Endodermal cell (in vitro differentiated cells): ENCODE measurements at regions not wholly inside any gene's neighbourhood (a gene's known extent, or its start where the extent isn't known, plus 50 kb on each side); places are given as distances from the start of the nearest gene placed in this dataset.

ENCODE experiments used
- DNase-seq: peaks from one replicate; pipeline ENCODE4 v3.0.0-alpha.2; 2017
- H3K27ac ChIP-seq: 2 replicates; pipeline ENCODE4 v1.5.1; 2013; ENCODE audit warnings: mild to moderate bottlenecking, low read depth, low read length, moderate library complexity
- H3K27me3 ChIP-seq: 2 replicates; pipeline ENCODE4 v1.6.1; 2013; ENCODE audit warnings: mild to moderate bottlenecking, low read length, moderate library complexity; ENCODE audit not compliant: insufficient read depth, control insufficient read depth, poor library complexity, severe bottlenecking
- H3K36me3 ChIP-seq: 2 replicates; pipeline ENCODE4 v1.7.0; 2013; ENCODE audit warnings: mild to moderate bottlenecking, low read length, moderate library complexity; ENCODE audit not compliant: control insufficient read depth, insufficient read depth
- H3K4me1 ChIP-seq: one replicate; pipeline ENCODE4 v1.7.0; 2013; ENCODE audit warnings: low read length; ENCODE audit not compliant: control insufficient read depth, insufficient read depth
- H3K4me3 ChIP-seq: 2 replicates; pipeline ENCODE4 v1.5.1; 2013; ENCODE audit warnings: mild to moderate bottlenecking, low read length, moderate library complexity
- H3K9ac ChIP-seq: 2 replicates; pipeline ENCODE4 v1.6.1; 2013; ENCODE audit warnings: mild to moderate bottlenecking, low read length, moderate library complexity; ENCODE audit not compliant: poor library complexity, severe bottlenecking; ENCODE audit errors: extremely low read depth
- H3K9me3 ChIP-seq: 2 replicates; pipeline ENCODE4 v1.6.1; 2013; ENCODE audit warnings: mild to moderate bottlenecking, low read length, moderate library complexity; ENCODE audit not compliant: control insufficient read depth
- H3K27ac Mint-ChIP-seq: 2 replicates; pipeline ENCODE4 v1.8.0; 2020; ENCODE audit warnings: mixed read lengths
- H3K27me3 Mint-ChIP-seq: 2 replicates; pipeline ENCODE4 v1.8.0; 2021; ENCODE audit warnings: mild to moderate bottlenecking, mixed read lengths; ENCODE audit not compliant: insufficient read depth
- H3K36me3 Mint-ChIP-seq: 2 replicates; pipeline ENCODE4 v1.8.0; 2020; ENCODE audit warnings: low read depth, mixed read lengths
- H3K4me1 Mint-ChIP-seq: 2 replicates; pipeline ENCODE4 v1.8.0; 2020; ENCODE audit warnings: mixed read lengths
- H3K4me3 Mint-ChIP-seq: 2 replicates; pipeline ENCODE4 v1.8.0; 2020; ENCODE audit warnings: mild to moderate bottlenecking, moderate library complexity, mixed read lengths
- H3K9me3 Mint-ChIP-seq: 2 replicates; pipeline ENCODE4 v1.8.0; 2020; ENCODE audit warnings: mild to moderate bottlenecking, mixed read lengths
- WGBS, 2 experiments: methylation state at CpG; one replicate each; pipeline versions ENCODE4 v1.1.5 to v1.1.7; 2013; ENCODE audit warnings: missing lambda C conversion rate in 2 of 2, mixed read lengths in 1 of 2; ENCODE audit not compliant: insufficient coverage in 1 of 2, insufficient read length in 1 of 2; 5-methylcytosine and 5-hydroxymethylcytosine counted together
- TF ChIP-seq, protein P1 (sequence below): fragments of 200-600 bp; sonication (generic); conservative IDR thresholded peaks from 2 replicates; pipeline ENCODE4 v1.5.0; 2021; ENCODE audit warnings: antibody characterized with exemption, mild to moderate bottlenecking

DNA sequence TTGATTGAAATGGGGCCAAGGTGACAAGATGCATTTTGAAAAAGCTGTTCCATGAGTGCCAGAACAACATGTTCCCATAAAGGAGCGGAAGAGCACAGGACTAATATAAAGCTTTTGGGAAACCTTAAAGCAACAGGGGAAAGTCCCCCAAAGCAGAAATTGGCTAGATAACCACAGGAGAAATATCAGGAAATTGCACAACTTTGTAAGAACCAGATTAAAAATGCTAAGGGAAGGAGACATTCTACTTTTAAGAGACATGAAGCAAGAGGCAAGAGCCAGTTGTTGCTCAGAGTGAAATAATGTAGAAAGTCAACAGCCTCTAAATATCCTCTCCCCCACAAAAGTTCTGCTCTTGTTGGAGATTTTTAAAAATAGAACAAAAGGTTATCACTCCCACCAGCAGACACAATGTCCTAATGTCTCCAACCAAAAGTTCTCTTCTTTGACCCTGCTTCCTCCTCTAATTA lies 85.2 kb upstream of the LNX1 start:
- Mint-ChIP-seq H3K36me3 (no peaks in the 10 kb centered on the region), H3K9me3 (no peaks in the 10 kb centered on the region), H3K27ac (no peak overlapping the region), H3K4me3 (no peak overlapping the region), H3K27me3 (peaks cover 7% of the 10 kb centered on the region), H3K4me1 (no peaks in the 10 kb centered on the region)
- Histone ChIP-seq H3K4me3 (no peak overlapping the region), H3K27me3 (no peaks in the 10 kb centered on the region), H3K36me3 (no peaks in the 10 kb centered on the region), H3K4me1 (no peaks in the 10 kb centered on the region), H3K9ac (no peak overlapping the region), H3K27ac (no peak overlapping the region), H3K9me3 (peaks cover 10% of the 10 kb centered on the region)
- DNase-seq, result no peak
- TF ChIP-seq, protein P1, sequence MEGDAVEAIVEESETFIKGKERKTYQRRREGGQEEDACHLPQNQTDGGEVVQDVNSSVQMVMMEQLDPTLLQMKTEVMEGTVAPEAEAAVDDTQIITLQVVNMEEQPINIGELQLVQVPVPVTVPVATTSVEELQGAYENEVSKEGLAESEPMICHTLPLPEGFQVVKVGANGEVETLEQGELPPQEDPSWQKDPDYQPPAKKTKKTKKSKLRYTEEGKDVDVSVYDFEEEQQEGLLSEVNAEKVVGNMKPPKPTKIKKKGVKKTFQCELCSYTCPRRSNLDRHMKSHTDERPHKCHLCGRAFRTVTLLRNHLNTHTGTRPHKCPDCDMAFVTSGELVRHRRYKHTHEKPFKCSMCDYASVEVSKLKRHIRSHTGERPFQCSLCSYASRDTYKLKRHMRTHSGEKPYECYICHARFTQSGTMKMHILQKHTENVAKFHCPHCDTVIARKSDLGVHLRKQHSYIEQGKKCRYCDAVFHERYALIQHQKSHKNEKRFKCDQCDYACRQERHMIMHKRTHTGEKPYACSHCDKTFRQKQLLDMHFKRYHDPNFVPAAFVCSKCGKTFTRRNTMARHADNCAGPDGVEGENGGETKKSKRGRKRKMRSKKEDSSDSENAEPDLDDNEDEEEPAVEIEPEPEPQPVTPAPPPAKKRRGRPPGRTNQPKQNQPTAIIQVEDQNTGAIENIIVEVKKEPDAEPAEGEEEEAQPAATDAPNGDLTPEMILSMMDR, result no peak
- WGBS, 2 experiments, result 80 to 96% methylated on average over 1 of the region's 1 CpG

DNA sequence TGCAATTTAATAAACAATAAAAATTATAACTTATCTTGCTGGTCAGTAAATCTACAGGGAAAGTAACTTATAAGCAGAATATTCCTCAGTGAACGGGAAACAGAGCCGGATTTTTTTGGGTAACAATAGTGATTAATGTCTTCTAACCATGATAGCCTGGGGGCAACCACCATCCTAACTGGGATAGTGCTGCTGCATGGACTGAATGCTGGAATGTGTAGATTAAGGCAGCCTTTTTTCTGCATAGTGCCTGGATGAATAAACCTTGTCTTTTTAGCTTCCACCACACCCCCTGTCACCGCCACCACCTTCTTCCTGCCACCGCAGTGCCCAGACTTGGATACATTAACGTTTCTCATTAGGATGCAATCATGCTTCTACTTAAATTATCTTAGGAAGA lies 83.6 kb upstream of the LNX1 start:
- no peak for DNase-seq
- TF ChIP-seq, protein P1, result peak; percentile 1
- no peaks in the 10 kb centered on the region for H3K27me3 ChIP-seq
- 82 to 88% methylated on average over 3 to 5 of the region's 5 CpGs for WGBS, 2 experiments
- H3K36me3 ChIP-seq, result no peaks in the 10 kb centered on the region
- H3K9me3 ChIP-seq, result no peaks in the 10 kb centered on the region
- no peaks in the 10 kb centered on the region for H3K4me1 ChIP-seq
- no peak overlapping the region for H3K4me3 ChIP-seq
- Mint-ChIP-seq H3K4me1 (no peaks in the 10 kb centered on the region), H3K27me3 (peaks cover 4% of the 10 kb centered on the region), H3K36me3 (no peaks in the 10 kb centered on the region), H3K4me3 (no peak overlapping the region), H3K27ac (no peak overlapping the region), H3K9me3 (no peaks in the 10 kb centered on the region)
- no peak overlapping the region for H3K9ac ChIP-seq
- no peak overlapping the region for H3K27ac ChIP-seq

DNA sequence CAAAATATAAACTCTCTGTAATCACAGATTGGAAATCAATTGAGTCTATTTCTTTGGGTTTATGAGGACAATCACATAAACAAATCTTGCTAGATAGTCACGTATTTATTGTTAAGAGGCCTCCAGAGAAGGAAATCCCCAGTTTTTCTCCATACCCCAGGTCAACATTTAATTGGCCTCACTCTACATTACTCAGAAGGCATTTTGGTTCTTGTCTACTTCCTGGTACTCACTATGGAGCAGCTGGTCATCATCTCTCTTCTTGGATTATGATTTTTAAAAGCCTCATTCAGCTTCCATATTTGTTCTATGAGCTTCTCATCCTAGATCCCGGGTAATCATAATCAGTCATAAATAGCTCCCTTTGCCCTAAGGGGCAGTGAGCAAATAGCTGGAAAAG lies 81.6 kb upstream of the LNX1 start:
- no peaks in the 10 kb centered on the region for H3K9me3 Mint-ChIP-seq
- Histone ChIP-seq H3K9me3 (no peaks in the 10 kb centered on the region), H3K36me3 (no peaks in the 10 kb centered on the region), H3K9ac (no peak overlapping the region), H3K4me3 (no peak overlapping the region), H3K27ac (no peak overlapping the region), H3K27me3 (no peaks in the 10 kb centered on the region), H3K4me1 (no peaks in the 10 kb centered on the region)
- H3K27ac Mint-ChIP-seq, result no peak overlapping the region
- 80 to 96% methylated on average over 1 to 2 of the region's 2 CpGs for WGBS, 2 experiments
- H3K4me1 Mint-ChIP-seq, result no peaks in the 10 kb centered on the region
- TF ChIP-seq, protein P1, result no peak
- H3K27me3 Mint-ChIP-seq, result peaks cover 6% of the 10 kb centered on the region
- H3K36me3 Mint-ChIP-seq, result no peaks in the 10 kb centered on the region
- DNase-seq, result no peak
- no peak overlapping the region for H3K4me3 Mint-ChIP-seq
